Transverse colon (tissue), 4 donors: ENCODE measurements at regions not wholly inside any gene's neighbourhood (a gene's known extent, or its start where the extent isn't known, plus 50 kb on each side); places are given as distances from the start of the nearest gene placed in this dataset.

Experiments used
- EP300 ChIP-seq: sonication (generic); formaldehyde crosslinking; IDR thresholded peaks from one replicate; pipeline ENCODE4 v1.6.1; 2017; ENCODE audit warnings: antibody characterized with exemption, low read depth
- POLR2A ChIP-seq: fragments of 450-650 bp; IDR thresholded peaks from one replicate; pipeline ENCODE4 v1.6.1; 2016; ENCODE audit warnings: antibody characterized with exemption, mild to moderate bottlenecking, moderate library complexity
- POLR2AphosphoS5 ChIP-seq, 3 donors: sonication (generic); formaldehyde crosslinking; IDR thresholded peaks; one replicate each; pipeline ENCODE4 v1.6.1; 2016; ENCODE audit warnings: antibody characterized with exemption in 3 of 3
- TF ChIP-seq, protein P1 (sequence below), 5 experiments: fragments of 200-600 bp in 3 of 5; fragments of 450-650 bp in 2 of 5; sonication (generic) in 3 of 5; IDR thresholded peaks; 1 replicate in 2 of 5; 2 replicates in 3 of 5; pipeline ENCODE4 v1.5.1; 2016 to 2017; ENCODE audit warnings: antibody characterized with exemption in 5 of 5, inconsistent platforms in 3 of 5, mild to moderate bottlenecking in 2 of 5, moderate library complexity in 1 of 5

DNA sequence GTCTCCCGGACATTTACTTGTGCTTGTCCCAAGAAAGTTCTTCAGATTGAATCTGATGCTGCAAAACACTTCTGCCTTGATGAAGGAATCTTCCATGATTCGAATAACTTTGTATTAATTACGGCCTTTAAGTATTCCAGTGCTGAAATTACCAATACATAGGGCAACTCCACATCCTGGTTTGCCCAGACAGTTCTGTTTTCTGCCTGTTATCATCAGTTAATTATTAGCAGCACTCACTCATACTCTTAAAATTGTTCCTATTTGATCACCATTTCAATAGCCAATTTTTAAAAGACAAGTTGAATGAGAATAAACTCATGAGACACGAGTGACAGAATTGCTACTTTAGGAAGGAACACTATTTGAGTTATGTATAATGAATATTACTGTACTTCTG lies 620.7 kb upstream of the ZEB2 start:
- TF ChIP-seq, protein P1, sequence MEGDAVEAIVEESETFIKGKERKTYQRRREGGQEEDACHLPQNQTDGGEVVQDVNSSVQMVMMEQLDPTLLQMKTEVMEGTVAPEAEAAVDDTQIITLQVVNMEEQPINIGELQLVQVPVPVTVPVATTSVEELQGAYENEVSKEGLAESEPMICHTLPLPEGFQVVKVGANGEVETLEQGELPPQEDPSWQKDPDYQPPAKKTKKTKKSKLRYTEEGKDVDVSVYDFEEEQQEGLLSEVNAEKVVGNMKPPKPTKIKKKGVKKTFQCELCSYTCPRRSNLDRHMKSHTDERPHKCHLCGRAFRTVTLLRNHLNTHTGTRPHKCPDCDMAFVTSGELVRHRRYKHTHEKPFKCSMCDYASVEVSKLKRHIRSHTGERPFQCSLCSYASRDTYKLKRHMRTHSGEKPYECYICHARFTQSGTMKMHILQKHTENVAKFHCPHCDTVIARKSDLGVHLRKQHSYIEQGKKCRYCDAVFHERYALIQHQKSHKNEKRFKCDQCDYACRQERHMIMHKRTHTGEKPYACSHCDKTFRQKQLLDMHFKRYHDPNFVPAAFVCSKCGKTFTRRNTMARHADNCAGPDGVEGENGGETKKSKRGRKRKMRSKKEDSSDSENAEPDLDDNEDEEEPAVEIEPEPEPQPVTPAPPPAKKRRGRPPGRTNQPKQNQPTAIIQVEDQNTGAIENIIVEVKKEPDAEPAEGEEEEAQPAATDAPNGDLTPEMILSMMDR (IDR thresholded peaks at IDR 0.05): no peak
- no peak for TF ChIP-seq EP300
- no peak for TF ChIP-seq POLR2AphosphoS5 (IDR thresholded peaks at IDR 0.05)
- TF ChIP-seq POLR2A: no peak
